ENCODE measurements at regions not wholly inside any gene's neighbourhood (a gene's known extent, or its start where the extent isn't known, plus 50 kb on each side); places are given as distances from the start of the nearest gene placed in this dataset.

DNA sequence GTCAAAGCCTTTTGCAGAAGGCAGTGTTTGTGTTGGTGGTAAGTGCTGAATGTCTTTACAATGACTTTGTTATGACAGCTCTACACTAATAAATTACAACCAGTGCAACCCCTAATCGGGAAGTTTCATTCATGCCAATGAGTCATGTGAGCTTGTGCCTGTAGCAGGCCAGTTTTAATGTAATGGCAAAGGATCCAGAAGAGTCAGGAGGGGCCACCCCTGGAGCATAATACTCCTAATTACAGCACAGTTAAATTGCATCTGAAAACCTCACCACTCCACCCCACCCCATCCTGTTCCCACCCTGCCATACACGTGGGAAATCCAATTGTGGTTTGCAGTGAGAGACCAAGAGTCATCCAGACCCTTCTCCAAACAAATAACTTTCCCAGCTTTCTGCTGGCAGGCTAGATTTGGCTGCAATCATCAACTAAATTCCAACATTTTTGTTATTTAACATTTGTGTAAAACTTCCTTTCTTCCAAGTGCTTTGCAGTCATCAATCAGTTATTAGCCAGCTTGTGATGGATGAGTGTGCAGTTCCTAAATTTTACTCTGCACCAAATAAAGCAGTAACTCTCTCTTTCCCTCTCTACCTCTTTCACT lies 277.3 kb upstream of the FAT3 start:
- no peak for DNase-seq

DNA sequence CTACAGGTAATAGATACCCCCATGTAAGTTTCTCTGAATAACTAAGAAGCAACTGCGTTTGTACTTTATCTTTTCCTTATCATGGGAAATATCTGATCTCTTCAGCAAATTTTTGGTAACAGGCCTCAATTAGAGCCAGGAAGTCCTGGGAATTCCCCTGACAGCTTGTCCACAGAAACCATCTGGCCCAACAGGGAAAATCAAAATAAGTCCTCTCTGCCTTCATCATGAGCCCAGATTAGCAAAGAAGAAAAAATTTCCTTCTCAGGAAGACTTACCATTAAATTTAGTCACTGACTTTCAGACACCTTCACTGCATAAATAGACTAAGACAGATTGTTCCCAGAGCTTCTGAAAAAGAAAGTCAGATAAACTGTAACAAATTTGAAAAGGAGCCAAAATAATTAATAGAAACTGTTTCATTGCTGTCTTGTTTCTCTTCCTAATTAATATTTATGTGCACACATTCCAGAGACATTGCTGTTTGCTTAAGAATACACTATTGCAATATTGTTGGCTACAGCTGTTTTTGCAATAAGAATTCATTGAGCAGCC lies 278.1 kb upstream of the FAT3 start:
- no peak for DNase-seq

DNA sequence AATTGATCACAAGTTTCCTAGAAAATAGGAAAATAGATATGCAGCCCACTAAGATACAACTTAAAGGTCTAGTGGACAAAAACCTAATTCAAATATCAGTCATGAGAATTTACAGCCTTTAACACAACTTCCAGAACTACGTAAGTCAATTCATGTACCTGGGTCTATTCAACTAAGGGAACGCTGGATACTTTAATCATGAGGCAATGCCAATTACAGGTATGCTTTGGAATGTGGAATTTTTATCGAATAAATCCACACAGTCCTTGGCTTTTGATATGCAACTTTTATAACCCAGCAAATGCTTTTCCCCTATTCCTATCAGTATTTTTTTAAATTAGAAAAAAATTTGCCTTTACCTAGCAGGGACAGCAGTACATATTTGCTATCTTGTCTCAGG lies 289.5 kb upstream of the FAT3 start:
- DNase-seq, result no peak

DNA sequence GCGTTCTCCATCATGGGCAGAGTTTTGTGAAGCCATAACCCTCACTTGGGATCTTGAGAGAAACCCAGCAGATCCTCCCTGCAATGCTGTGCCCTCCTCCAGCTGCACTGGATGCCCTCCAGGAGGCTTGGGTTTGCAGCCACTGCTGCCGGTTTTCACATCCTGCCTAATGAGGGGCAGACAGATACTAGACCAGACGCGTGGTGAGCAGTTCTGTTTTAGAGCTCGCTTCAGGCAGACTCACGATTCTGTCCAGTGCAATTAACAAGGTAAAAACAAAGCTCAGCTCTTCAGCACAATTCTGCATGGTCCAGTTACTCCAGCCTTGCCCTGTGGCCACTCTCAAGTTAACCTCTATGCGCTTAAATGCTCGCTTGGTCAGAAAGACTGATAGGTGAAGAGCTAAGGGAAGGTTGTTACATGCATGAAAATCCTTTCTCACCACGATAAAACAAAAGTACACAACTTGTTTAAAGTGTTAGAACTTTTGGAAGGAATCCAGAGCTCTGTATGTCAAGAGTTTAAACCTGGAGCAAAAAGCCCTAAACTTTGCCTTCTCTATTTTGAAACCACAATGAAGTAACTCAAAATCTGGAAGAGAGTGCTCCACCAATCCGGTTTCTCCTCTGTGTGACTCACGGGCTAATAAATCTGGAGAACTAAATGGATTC lies 292.3 kb upstream of the FAT3 start:
- no peak for DNase-seq

DNA sequence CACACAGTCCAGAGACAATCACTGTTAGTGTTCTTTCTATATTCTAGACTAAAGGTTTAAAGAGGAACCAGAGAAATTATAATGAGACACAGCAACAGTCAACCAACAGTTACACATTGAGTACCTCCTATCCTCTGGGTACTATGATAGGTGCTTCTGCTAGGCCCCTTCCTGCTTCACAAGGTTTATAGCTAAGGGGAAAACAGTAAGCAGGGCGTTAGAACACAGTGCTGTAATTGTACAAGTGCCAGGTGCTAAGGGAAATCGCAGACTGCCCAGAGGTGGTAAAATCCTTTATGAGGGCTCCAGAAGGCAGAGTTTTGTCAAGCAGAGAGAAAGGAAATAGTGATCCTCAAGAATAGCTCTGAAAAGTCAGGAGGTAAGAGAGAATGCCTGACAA lies 297.2 kb upstream of the FAT3 start:
- DNase-seq, result no peak

DNA sequence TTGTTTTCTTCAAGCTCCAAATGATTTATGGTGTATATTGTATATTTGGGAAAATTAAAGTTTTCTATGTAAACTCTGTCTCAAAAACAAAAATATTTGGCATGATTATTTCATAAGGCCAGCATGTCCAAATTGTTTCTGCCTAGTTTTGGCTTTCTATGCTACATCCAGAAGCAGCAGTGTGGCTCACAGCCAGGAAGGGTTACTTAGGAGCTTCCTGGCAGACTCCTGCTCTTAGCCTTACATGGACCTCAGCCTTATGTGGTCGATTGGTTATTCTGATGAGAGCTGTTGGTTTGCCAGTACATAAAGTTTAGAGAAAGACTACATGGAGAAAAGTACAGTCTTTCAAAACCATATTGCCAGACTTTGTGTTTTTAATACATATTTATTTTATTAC lies 297.7 kb upstream of the FAT3 start:
- no peak for DNase-seq

DNA sequence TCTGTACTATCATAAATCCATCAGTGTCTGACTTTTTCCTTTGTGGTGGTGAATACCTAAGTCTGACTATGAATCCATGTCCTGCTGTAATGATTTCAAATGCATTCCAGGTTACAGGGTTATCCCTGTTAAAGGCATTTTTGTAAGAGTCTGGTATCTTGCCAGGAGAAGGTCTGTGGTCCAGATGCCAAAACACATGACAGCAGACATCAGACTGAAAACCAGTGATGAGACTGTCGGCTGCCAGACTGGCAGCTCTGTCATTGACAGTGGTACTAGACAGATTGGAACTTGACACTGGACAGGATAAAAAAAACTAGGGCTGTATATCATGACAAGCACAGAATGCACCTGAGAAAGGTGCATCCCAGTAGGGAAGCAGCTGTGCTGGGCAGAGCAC lies 301.8 kb upstream of the FAT3 start:
- DNase-seq, result no peak

DNA sequence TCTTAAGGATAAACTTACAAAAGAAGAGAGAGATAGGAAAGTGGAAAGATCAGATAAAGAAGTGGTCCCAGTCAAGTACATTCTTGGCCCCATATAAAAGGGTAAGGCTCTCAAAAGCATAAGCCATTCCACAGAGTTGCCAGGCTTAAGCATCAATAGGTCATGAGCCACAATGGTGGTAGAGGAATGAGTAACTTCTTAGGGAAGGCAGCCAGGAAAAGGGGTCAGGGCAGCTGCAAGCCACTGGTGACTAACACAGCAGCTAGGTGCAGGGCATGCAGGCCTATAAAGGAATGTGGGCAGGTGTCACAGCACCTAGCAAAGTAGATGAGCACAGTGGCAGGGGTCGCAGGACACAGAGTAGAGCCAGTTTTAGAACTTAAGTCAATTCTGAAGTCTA lies 302.6 kb upstream of the FAT3 start:
- no peak for DNase-seq

DNA sequence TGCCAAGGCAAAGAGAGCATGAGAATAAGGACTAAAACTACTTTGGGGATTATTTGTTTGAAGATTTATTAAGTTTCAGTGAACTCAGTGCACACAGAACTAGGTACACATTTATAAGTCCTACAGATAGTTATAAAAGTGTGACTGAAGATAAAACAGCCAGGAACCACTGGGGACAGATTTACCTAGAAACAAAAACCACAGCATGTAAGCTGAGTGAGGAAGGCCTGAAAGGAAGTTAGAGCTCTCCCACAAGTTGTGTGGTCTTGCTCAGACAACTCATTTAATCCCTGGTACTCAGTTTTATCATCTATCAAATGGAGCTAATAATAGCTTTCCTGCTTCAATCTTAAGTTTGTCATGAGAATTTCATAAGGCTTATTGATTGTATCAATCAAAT lies 311.2 kb upstream of the FAT3 start:
- no peak for DNase-seq

DNA sequence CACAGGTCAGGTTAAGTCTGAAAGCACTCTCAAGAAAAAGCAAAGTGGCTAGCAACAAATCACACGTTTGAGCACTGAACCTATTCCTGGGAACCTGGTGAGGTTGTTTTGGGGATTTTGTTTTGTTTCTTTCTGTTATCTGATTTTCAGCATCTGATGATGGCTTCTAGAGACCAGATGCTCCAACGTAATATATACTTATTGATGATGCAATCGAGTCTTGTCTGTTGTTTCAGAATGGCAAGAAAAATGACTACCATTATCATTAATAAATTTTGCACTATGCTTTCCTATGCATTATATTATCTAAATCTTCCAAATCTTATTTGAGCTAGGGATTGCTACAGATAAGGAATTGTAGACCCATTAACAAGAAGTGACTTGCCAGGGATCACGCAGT lies 312.3 kb upstream of the FAT3 start:
- DNase-seq, result no peak

DNA sequence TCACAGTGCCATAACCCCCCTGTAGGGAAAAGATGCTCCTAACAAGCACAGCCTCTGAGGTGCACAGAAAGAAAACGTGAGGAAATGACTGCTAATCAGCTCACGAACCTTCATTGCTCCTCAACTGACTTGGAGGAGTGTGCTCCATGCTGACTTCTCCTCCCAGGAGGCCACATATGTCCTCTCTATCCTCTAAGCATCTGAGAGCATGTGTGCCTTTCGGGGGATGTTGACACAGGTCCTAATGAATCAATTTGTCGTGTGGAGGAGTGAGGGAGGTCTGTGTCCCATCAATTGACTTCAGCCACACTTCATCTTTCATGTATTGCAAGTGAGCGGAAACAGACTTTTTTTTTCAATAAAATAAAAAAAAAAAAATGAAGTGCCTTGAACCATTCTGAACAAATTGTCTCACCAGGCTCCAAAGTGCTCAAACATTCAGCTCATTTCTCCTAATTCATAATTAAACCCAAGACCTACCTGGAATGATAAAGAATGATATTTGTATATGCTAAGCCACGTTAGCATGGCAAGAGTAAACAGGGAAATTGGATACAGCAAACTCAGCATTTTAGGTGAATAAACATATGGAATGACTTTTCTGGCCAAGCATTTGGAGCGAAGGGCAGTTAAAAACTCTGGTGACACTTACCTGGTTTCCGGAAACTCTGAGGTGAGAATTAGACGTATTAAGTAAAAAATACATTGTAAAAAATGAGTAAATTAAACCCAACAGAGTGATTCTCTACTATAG lies 317.6 kb upstream of the FAT3 start:
- DNase-seq, result no peak

DNA sequence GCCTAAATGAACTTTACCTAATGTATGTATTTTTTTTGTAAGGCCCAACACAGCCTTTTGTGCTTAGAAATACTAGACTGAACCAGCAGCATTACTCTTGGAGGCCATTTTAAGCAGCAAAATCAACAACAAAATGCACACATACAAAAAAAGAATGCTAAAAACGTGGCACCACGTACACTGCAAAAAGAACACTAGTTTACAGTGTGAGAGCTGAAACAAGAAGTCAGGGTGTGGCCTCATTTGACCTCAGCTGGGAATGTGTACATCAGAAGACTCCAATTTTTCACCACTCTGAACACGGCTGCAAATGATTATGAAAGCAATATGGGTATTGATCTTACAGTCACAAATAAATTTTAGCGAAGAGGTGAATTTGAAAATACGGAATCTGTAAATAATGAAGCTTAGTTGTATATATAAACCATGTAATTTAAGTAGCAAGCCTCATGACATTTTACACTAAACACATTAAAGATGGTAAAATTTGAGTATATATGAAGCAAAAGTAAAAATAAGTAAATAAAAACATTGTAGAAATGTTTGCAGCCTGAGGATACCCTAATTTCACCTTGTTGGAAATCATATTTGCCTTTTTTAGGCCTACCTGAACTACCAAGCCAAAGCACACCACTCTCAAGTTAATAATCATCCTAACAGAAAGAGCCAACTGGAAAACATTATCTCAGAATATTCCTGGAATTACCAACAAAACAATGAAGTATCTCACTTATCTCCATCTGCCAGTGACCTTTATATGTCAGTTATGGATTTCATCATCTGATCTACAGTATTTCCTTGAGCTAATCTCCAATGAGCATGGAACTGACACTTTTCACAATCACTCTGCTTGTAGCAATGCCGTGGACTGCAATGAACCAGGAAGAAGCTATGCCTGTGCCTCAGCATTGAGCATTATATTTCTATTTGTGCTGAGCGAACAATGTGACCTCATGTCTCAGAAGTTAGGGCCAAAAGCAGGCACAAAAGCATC lies 319.5 kb upstream of the FAT3 start:
- no peak for DNase-seq

DNA sequence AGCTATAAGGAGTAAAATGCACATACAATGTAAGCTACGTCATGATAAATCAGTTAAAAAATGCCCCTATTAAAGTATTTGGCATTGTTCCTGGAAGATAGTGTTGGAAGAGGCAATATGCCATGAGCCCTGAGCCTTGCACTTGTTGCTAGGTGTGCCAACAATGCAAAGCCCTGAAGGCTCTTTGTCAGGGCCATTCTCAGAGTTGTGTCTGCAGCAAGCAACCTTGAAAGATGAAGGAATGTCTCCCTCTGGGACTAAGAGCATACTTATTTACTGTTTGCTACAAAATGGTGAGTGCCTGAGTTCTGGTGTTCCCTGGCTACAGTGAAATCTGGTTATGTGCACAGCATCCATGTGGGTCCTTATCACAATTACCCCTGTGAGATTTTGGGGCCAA lies 322.3 kb upstream of the FAT3 start:
- no peak for DNase-seq

DNA sequence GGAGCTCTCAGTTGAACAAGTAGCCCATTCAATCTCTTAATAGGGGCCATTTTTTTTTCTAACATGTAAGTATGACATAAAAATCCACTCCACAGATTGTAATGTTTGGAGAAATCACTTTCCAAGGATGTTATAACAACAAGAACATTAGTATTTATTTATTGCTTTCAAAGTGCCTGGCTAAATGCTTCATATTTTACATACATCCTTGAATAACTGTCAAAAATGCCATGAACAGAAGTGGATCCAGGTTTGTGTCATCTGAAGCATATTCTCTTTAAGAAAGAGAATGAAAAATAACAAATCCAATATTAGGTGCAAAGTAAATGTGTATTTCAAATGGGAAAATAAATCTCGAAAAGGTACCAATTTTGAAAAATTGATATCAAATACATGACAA lies 344.0 kb upstream of the FAT3 start:
- DNase-seq, result no peak

DNA sequence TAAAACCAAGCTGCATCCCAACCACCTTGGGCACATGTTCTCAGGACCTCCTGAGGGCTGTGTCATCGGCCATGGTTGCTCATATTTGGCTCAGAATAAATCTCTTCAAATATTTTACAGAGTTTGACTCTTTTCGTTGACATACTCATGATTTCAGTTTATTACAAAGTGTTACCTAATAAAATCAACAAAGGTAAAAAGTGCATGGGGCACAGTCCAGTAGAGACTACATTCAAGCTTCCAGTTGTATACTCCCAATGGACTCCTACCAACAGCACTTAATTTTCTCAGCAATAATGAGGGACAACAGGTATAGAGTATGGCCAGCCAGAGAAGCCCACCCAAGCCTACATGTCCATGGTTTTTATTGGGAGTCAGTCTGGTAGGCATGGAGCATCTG lies 347.9 kb upstream of the FAT3 start:
- DNase-seq, result no peak

DNA sequence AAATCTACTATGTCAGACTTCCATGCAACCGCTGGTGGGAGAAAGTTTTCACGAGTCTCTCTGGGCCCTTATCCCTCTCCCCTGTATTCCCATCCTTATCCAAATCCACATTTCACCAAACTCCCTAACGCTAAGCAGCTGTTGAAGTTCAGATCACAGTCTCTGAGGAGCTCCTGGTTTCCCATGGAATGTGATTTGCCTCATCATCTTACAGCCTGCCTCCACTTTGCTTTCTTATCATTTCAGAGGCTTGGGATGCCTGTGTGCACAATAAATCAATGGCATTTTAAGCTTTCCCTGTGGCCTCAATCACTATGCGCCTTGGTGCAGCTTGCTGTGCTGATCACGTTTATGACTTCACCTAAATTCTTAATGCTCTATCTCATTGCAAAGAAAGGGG lies 352.4 kb upstream of the FAT3 start:
- no peak for DNase-seq

DNA sequence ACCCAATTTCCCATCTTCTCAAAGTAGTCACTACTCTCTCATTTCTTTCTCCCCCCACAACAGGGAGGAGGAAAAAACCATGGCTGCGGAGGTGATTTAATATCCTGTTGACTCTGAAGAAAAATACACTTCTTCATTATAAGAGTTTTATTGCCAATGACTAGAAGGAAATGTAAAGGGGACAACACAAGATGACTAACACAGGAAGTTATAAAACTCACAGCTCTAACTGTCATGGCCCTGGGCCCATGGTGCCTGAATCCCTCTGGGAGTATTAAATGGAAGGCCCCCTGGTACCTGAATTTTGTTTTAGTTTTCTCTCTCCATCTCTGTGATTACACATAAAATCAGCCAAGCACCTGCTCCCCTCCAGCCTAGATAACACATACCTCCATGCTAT lies 352.8 kb upstream of the FAT3 start:
- DNase-seq, result no peak

DNA sequence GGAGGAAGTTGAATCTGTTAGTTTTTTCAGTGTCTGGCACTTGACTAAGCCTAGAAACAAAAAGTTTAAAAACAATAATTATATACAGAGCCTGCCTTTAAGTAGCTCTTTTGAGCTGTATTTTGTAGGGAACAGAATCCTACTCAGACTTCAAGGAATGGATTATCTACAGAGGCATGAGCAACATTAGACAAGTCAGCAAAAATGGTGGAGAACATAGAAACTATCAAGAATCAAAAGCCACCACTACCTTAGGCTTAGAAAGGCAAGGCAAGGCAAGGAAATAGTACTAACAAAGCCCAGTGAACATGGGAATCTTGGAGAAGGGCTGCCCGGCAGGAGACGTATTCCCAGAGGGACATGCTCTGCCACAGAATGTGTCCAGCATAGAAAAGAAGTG lies 353.6 kb upstream of the FAT3 start:
- no peak for DNase-seq

DNA sequence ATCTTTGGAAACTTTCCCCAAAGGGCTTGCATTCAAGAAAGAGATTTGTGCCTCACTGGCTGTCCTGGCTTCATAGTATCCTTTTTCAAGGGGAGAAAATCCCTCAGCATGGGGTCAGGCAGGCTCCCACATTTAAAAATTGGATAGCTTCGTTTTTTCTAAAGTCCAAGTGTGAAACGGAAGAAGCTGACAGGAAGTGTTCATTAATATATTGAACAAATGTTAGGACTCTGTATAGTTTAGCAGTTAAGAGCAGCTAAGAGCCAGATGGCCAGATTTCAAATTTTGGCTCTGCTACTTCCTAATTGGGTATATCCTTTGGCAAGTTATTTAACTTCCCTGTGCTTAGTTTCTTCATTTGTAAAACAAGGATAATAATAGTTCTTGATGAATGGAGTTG lies 354.9 kb upstream of the FAT3 start:
- no peak for DNase-seq

DNA sequence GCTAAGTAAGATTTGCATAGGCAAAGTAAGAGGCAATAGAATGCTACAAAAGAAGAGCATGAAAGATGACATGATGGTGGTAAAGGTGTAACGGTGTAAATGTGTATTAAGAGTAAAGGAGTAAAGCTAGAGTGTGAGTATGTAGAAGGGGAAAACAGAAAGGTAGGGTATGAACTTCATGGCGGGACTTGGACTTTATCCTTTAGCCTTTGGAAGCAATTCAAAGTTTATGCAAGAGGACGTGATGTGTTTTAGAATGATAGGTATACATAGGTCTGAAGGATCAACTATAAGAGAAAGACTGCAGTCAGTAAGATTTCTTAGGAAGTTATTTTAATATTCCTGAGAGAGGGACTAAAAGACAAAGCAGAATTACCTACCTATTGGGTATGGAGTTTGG lies 358.0 kb upstream of the FAT3 start:
- DNase-seq, result no peak

DNA sequence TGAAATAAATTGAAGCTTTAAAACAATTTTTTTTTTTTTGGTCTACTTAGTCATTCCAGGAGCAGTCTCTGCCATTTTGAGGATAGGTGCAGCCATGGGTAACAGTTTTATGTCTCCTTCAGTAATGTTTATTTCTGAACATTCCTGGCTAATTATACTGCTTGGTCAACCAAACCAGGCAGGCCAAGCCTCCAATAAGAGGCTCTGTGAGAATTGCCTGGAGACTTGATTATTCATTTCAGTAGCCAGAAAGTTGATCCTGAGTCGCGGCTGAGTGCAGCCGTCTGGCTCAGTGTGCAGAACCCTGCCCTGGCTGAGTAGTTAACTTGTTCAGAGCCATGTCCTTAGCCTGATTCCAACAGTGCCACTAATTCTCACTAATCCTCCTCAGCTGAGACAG lies 364.0 kb upstream of the FAT3 start:
- no peak for DNase-seq

DNA sequence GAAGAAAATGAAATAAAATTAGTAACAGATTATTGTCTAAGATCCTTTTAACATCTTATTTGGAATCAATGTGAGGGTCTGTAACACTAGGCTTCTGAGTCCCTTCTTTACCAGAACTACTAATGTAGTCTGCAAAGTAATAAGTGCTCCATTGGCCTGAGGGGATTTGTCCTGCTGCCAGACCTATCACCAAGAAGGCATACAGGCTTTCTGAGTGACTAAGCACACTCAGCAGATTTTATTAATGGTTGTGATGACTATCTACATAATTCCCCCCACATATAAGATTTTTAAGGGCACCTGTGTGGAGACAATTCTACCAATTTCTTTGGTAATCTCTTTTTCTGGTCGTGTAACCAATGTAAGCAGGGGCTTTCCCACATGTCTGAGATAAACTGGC lies 365.0 kb upstream of the FAT3 start:
- DNase-seq, result no peak

DNA sequence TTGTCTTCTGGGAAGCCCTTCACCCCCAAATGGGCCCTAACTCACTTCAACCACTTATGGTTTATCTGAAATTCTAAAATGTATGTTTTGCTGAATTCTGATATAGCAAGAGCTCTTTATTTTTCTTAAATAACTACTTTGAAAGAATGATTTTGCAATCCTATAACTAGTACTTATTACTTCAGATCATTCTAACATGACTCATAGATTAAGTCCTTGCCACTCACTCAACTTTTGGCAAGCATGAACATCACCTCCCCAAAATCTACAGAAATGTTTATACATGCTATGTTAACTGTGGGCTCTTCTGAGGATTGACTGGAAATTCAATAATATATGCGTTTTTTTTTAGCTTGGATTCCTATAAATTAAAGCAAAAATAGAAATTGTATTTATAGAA lies 367.4 kb upstream of the FAT3 start:
- DNase-seq, result no peak
